HL-60 (cell line): ENCODE measurements at regions not wholly inside any gene's neighbourhood (a gene's known extent, or its start where the extent isn't known, plus 50 kb on each side); places are given as distances from the start of the nearest gene placed in this dataset.

Source experiments
- DNase-seq, 2 experiments: peaks; one replicate each; pipeline ENCODE4 v3.0.0-alpha.2; 2010 to 2020; ENCODE audit warnings: low read depth in 1 of 2, low spot score in 1 of 2
- H3K27ac ChIP-seq: fragments of 250-450 bp; sonication (Bioruptor Pico); replicated peaks from 2 replicates; pipeline ENCODE4 v1.5.1; 2020; ENCODE audit warnings: mild to moderate bottlenecking, moderate library complexity
- H3K27me3 ChIP-seq: fragments of 250-450 bp; sonication (Bioruptor Pico); 2 replicates; pipeline ENCODE4 v1.5.1; 2021; ENCODE audit warnings: mild to moderate bottlenecking, moderate library complexity; ENCODE audit not compliant: insufficient read depth, poor library complexity, severe bottlenecking
- H3K4me3 ChIP-seq: replicated peaks from 2 replicates; pipeline ENCODE4 v1.5.1; 2011; ENCODE audit warnings: mild to moderate bottlenecking, control low read depth, low read length; ENCODE audit not compliant: insufficient read depth
- CTCF ChIP-seq: IDR thresholded peaks from one replicate; pipeline ENCODE4 v1.5.1; 2011; ENCODE audit warnings: low read length, control low read depth, inconsistent platforms; ENCODE audit not compliant: insufficient read depth
- GABPA ChIP-seq: IDR thresholded peaks from 2 replicates; pipeline ENCODE4 v1.6.1; 2012; ENCODE audit warnings: low read depth
- POLR2AphosphoS5 ChIP-seq: IDR thresholded peaks from 2 replicates; pipeline ENCODE4 v1.6.1; 2012; ENCODE audit warnings: low read depth
- REST ChIP-seq: IDR thresholded peaks from 2 replicates; pipeline ENCODE4 v1.6.1; 2012; ENCODE audit warnings: low read depth; ENCODE audit not compliant: insufficient replicate concordance
- SPI1 ChIP-seq: IDR thresholded peaks from 2 replicates; pipeline ENCODE4 v1.6.1; 2012; ENCODE audit warnings: low read depth, mild to moderate bottlenecking, borderline replicate concordance

GRCh38 chr3:80997622-80998021 is 763.8 kb downstream of the GBE1 start:
- no peak overlapping the region for H3K4me3 ChIP-seq
- H3K27ac ChIP-seq = no peak overlapping the region
- no peak for DNase-seq
- TF ChIP-seq SPI1 (no peak), REST (no peak), CTCF (no peak), GABPA (no peak), POLR2AphosphoS5 (no peak)
- H3K27me3 ChIP-seq = no peaks in the 10 kb centered on the region

GRCh38 chr3:80994767-80995166 is 766.7 kb downstream of the GBE1 start:
- TF ChIP-seq CTCF = no peak
- TF ChIP-seq POLR2AphosphoS5 = no peak
- no peak for TF ChIP-seq GABPA
- TF ChIP-seq REST = no peak
- TF ChIP-seq SPI1 = no peak
- H3K27me3 ChIP-seq = no peaks in the 10 kb centered on the region

GRCh38 chr3:80994085-80994665 is 767.3 kb downstream of the GBE1 start:
- Histone ChIP-seq H3K4me3 (no peak overlapping the region), H3K27me3 (no peaks in the 10 kb centered on the region), H3K27ac (no peak overlapping the region)
- DNase-seq = no peak
- no peak for TF ChIP-seq GABPA
- TF ChIP-seq POLR2AphosphoS5 = no peak
- no peak for TF ChIP-seq CTCF
- no peak for TF ChIP-seq SPI1
- no peak for TF ChIP-seq REST

More at GRCh38 chr3:80994767-80995166, 766.7 kb downstream of the GBE1 start:
- no peak overlapping the region for H3K27ac ChIP-seq
- H3K4me3 ChIP-seq = no peak overlapping the region
- DNase-seq = no peak
